Activated CD4-positive, alpha-beta memory T cell treated with anti-CD3 and anti-CD28 coated beads, Interleukin-2, amount 10 ng/mL, durations not matched to agents 7 days and 5 days (primary cell): ENCODE measurements at regions not wholly inside any gene's neighbourhood (a gene's known extent, or its start where the extent isn't known, plus 50 kb on each side); places are given as distances from the start of the nearest gene placed in this dataset.
A peak's percentile ranks its signal among the peaks of the same experiment; 100 is the strongest.

ENCODE experiments used
- CTCF ChIA-PET: fragments of 350-600 bp; sonication (Branson Sonifier 250); formaldehyde crosslinking; loops from one replicate; lab custom pipeline; 2021; ENCODE audit warnings: antibody characterized with exemption, inconsistent platforms; lab: Charles Lee
- POLR2A ChIA-PET: fragments of 350-600 bp; sonication (Branson Sonifier 250); formaldehyde crosslinking; loops from one replicate; lab custom pipeline; 2021; ENCODE audit warnings: antibody characterized with exemption; lab: Charles Lee
- DNase-seq: peaks from one replicate; pipeline ENCODE4 v3.0.0-alpha.2; 2020
- H3K27ac Mint-ChIP-seq: one replicate; pipeline ENCODE4 v1.8.0; 2021; ENCODE audit warnings: mild to moderate bottlenecking, mixed read lengths
- H3K27me3 Mint-ChIP-seq: one replicate; pipeline ENCODE4 v1.8.0; 2021; ENCODE audit warnings: mixed read lengths
- H3K36me3 Mint-ChIP-seq: one replicate; pipeline ENCODE4 v1.8.0; 2021; ENCODE audit warnings: low read depth, mixed read lengths
- H3K4me1 Mint-ChIP-seq: one replicate; pipeline ENCODE4 v1.8.0; 2021; ENCODE audit warnings: mixed read lengths
- H3K4me3 Mint-ChIP-seq: one replicate; pipeline ENCODE4 v1.8.0; 2021; ENCODE audit warnings: mild to moderate bottlenecking, mixed read lengths
- H3K9me3 Mint-ChIP-seq: one replicate; pipeline ENCODE4 v1.8.0; 2021; ENCODE audit warnings: mixed read lengths

DNA sequence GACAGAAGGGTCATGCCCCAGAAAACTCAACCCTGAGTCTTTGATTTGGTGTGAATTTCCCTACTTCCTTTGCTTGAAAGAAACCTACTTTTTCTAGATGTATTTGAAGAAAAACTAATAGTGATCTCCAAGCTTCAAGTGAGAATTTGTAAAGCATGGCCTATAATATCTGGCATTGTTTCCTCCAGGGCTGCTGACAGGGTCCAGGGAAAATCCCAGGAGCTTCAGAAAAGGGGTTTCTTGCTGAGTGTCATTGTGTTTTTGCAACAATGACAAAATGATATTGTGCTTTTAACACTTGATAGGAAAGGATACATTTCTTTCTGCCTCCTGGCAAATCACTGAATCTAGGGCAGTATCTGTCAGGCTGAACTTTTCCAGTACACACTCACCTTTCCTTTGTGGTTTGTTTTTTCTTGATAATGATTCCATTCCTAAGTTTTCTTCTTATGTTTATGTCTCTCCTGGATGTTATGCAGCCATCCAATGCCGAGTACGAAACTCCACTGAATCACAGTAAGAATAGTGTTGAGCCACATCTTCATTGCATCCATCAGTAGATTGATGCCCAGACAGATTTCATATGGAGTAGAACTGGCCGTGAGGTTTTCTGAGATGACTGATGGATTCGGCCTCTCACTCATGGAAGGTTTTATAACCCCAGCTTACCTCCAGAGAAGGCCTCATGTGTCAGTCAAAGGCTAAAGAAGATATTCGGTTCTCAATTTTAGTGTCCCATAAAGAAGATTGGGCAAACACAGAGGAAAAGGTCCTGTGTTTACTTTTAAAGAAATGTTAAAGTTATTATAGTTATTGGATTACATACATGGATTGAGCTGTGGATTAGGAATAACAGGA is 76.9 kb upstream of the STEAP1B start:
- H3K4me3 Mint-ChIP-seq, result no peak overlapping the region
- peaks cover 8% of the 10 kb centered on the region for H3K4me1 Mint-ChIP-seq
- ChIA-PET POLR2A (no interaction called here), CTCF (interaction anchor here (0.7 to 1.4 kb wide), 4 partner anchors 13 to 151 kb away, joined by 3 to 5 read pairs (median 4); no protein-coding TSS in a partner anchor)
- H3K27me3 Mint-ChIP-seq, result peaks cover 60% of the 10 kb centered on the region
- H3K27ac Mint-ChIP-seq, result no peak overlapping the region
- peaks cover 2% of the 10 kb centered on the region for H3K9me3 Mint-ChIP-seq
- H3K36me3 Mint-ChIP-seq, result peaks cover 12% of the 10 kb centered on the region
- no peak for DNase-seq

DNA sequence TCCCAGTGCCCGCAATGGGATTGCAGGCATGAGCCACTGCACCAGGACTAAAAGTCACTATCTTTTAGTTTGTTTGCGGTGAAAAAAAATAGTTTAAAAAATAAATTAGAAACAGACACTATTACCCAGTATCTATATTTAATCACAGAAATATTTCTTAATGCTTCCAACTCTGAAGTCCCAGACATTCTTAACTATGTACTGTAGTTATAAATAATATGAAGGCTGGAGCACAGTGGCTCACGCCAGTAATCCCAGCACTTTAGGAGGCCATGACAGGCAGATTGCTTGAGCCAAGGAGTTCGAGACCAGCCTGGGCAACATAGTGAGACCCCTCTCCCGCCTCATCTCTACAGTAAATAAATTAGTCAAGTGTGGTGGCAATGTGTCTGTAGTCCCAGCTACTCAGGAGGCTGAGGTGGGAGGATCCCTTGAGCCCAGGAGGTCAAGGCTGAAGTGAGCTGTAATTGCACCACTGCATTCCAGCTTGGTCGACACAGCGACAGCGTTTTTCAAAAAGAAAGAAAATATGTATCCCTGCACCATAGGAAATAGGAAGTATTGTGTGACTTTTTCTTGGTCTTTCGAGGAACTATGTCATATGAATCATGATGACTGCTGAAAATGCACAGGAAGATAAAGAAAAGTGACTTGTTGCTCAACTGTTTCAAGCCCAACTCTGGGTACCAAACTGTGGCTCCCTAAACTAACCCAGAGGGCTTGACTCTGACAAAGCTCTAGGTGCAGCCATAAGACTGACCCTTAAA is 74.9 kb upstream of the STEAP1B start:
- ChIA-PET POLR2A (no interaction called here), CTCF (no interaction called here)
- H3K4me1 Mint-ChIP-seq, result peaks cover 6% of the 10 kb centered on the region
- no peak for DNase-seq
- no peak overlapping the region for H3K27ac Mint-ChIP-seq
- no peak overlapping the region for H3K4me3 Mint-ChIP-seq
- H3K27me3 Mint-ChIP-seq, result peaks cover 68% of the 10 kb centered on the region
- peaks cover 2% of the 10 kb centered on the region for H3K9me3 Mint-ChIP-seq
- H3K36me3 Mint-ChIP-seq, result peaks cover 15% of the 10 kb centered on the region

DNA sequence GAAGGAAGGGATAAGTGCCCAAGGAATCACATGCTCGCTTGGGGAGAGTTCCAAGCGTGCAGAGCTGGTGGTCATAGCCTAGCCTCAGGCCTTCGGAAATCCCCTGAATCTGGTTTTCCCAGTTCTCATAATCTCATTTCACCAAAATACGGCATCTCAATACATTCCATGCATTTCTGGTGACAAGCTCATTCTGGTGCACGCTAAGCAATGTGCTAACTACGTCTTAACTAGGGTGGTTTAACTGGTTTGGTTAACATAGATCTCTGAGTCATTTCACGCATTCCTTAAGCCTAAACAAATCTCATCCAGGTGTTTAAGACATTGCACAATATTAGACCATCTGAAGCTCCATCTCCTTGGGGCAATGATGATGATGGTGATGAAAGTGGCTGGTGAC is 72.9 kb upstream of the STEAP1B start:
- H3K27me3 Mint-ChIP-seq, result peaks cover 66% of the 10 kb centered on the region
- CTCF ChIA-PET, result interaction anchor here (1.1 kb wide), 1 partner anchor 13 kb away, joined by 3 read pairs; no protein-coding TSS in a partner anchor

DNA sequence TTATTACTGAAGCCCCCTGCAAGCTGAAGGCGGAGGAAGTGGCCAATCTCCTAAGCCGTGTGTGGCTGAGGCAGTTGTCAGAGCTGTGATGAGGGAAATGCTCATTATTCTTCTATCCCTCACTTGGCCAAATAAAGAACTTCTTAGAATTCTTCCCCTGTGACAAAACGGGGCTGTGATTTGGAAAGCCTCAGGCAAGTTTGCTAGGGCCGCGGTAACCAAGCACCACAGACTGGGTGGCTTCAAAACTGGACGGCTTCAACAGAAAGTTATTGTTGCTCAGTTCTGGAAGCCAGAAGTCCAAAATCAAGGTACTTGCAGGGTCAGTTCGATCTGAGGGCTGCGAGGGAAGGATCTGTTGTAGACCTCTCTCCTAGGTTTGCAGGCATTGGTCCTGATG is 72.3 kb upstream of the STEAP1B start:
- Mint-ChIP-seq H3K27me3 (peaks cover 67% of the 10 kb centered on the region), H3K36me3 (peaks cover 9% of the 10 kb centered on the region), H3K4me3 (no peak overlapping the region), H3K4me1 (peaks cover 10% of the 10 kb centered on the region), H3K9me3 (no peaks in the 10 kb centered on the region), H3K27ac (no peak overlapping the region)
- no peak for DNase-seq
- CTCF ChIA-PET, result no interaction called here
- POLR2A ChIA-PET, result no interaction called here

More for the DNA sequence above, 72.9 kb upstream of the STEAP1B start:
- Mint-ChIP-seq H3K36me3 (peaks cover 9% of the 10 kb centered on the region), H3K27ac (no peak overlapping the region), H3K4me1 (peaks cover 10% of the 10 kb centered on the region), H3K9me3 (no peaks in the 10 kb centered on the region), H3K4me3 (no peak overlapping the region)
- POLR2A ChIA-PET, result no interaction called here
- DNase-seq, result no peak

DNA sequence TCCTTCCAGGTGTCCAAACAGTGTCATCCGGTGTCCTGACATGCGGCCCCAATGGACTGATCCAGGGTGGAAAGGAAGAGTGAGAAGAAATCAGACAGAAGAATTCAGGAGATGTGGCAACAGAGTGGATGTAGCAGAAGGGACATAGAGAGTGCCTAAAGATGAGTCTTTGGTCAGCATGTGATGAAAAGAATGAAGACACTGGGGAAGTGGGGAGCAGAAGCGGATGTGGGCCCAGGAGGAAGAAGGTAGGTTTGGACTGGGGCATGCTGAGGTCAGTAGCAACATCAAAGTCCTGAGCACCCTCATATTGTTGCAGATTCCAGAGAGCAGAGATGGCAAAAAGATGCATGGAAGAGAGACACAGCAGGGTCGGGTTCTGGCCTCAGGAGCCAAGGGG is 71.8 kb upstream of the STEAP1B start:
- no peak for DNase-seq
- H3K4me3 Mint-ChIP-seq, result no peak overlapping the region
- peaks cover 2% of the 10 kb centered on the region for H3K9me3 Mint-ChIP-seq
- ChIA-PET CTCF (interaction anchor here (1.7 kb wide), 1 partner anchor 13 kb away, joined by 5 read pairs; no protein-coding TSS in a partner anchor), POLR2A (no interaction called here)
- H3K4me1 Mint-ChIP-seq, result peaks cover 10% of the 10 kb centered on the region
- peaks cover 12% of the 10 kb centered on the region for H3K36me3 Mint-ChIP-seq
- no peak overlapping the region for H3K27ac Mint-ChIP-seq
- H3K27me3 Mint-ChIP-seq, result peaks cover 66% of the 10 kb centered on the region

DNA sequence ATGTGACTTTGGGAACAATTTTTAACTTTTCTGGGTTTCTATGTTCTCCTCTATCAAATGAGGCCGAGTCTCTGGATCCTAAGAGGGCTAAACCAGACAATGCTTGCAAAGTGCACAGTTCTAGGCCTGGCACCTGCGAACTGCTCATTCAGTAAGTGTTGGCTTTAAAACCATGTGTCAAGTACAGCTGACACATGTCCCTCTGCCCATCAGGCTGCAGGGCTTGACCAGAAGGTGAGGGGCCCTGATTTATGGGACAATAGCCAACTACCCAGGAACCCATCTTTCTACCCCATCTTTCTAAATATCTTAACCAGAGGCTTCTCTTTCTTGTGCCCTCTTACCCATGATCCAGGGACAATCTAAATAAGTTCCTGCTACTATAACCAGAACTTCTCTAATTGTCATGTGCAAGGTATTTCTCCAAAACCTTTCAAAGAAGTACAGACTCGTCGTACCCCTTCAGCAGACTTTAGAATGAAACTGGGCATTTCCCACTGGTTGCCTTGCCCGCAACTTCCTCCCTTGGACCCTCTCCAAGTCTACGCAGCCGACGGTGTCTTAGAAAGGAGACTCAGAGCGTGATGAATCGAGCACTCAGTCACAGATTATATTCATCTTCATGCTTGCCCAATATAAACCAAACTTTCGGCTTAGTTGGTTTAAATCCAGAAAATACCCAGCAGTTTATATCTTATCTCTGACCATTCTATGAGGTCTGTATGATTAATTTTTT is 69.8 kb upstream of the STEAP1B start:
- H3K27me3 Mint-ChIP-seq, result peaks cover 60% of the 10 kb centered on the region
- H3K4me3 Mint-ChIP-seq, result no peak overlapping the region
- DNase-seq, result no peak
- POLR2A ChIA-PET, result no interaction called here
- H3K36me3 Mint-ChIP-seq, result peaks cover 12% of the 10 kb centered on the region
- CTCF ChIA-PET, result interaction anchor here (1.7 kb wide), 1 partner anchor 11 kb away, joined by 5 read pairs; no protein-coding TSS in a partner anchor
- peaks cover 20% of the 10 kb centered on the region for H3K4me1 Mint-ChIP-seq
- H3K27ac Mint-ChIP-seq, result no peak overlapping the region
- peaks cover 2% of the 10 kb centered on the region for H3K9me3 Mint-ChIP-seq

DNA sequence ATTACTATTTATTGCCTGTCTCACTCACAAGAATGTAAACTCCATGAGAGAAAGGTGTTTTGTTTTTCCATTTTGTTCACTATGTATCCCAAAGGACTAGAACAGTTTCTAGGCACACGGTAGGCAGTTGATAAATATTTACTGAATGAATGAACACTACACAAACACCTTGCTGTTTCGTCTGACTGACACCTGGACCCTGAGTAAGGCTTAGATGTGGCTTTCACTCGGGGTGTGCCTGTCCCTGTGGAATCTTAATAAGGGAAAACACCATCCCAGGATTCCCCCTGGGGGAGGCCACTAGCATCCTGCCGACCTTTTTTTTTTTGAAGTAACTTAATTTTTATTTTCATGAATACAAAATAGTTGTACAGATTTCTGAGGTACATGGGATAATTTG is 66.6 kb upstream of the STEAP1B start:
- Mint-ChIP-seq H3K9me3 (peaks cover 2% of the 10 kb centered on the region), H3K36me3 (peaks cover 9% of the 10 kb centered on the region), H3K27ac (no peak overlapping the region), H3K27me3 (peaks cover 52% of the 10 kb centered on the region), H3K4me3 (no peak overlapping the region), H3K4me1 (peaks cover 50% of the 10 kb centered on the region)
- no peak for DNase-seq
- ChIA-PET POLR2A (no interaction called here), CTCF (no interaction called here)

DNA sequence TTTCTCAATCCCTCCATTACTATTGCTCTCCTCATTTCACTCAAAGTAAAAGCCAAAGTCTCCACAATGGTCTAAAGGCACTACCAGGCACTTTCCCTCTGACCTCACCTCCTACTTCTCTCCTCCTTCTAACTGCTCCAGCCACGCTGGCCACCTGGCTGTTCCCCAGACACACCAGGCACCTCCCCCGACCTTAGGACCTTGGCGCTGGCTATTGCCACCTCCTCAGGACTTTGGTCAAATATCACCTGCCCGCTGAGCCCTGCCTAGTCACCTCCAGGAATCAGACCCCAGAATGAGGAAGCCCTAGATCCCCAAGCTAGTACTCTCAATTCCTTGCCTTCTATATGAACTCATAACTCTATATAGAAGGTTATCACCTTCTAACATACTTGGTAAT is 66.2 kb upstream of the STEAP1B start:
- CTCF ChIA-PET, result interaction anchor here (9.4 kb wide), 1 partner anchor 217 kb away, joined by 118 read pairs; no protein-coding TSS in a partner anchor
- Mint-ChIP-seq H3K27me3 (peaks cover 48% of the 10 kb centered on the region), H3K4me3 (no peak overlapping the region), H3K27ac (peak overlapping the region; percentile 64), H3K9me3 (peaks cover 2% of the 10 kb centered on the region), H3K36me3 (peaks cover 8% of the 10 kb centered on the region), H3K4me1 (peaks cover 54% of the 10 kb centered on the region)
- DNase-seq, result no peak
- POLR2A ChIA-PET, result no interaction called here

DNA sequence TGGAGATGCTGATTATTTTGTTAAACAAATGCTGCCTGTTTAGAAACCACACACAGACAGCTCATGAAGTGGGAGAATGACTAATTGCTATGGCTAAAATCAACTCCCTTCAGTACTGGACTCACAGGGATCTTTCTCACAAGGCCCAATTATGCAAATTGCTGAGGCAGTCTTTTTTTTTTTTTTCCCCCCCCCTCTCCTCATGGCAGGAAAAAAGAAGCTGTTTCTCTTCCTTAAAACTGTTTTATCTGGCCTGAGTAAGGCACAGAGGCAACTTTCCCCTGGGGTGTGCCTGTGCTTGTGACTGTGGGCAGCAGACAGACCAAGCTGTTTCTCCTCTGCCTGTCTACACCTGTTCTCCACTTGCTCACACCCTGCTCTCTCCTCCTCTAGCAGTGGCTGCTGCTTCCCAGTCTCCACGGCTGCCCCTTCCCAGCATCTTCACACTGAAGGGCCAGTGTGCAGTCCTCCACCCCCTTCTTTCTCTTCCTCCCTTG is 65.4 kb upstream of the STEAP1B start:
- Mint-ChIP-seq H3K9me3 (peaks cover 2% of the 10 kb centered on the region), H3K27ac (peak overlapping the region; percentile 64), H3K4me3 (peak overlapping the region; percentile 37), H3K4me1 (peaks cover 54% of the 10 kb centered on the region), H3K36me3 (peaks cover 8% of the 10 kb centered on the region), H3K27me3 (peaks cover 41% of the 10 kb centered on the region)
- ChIA-PET POLR2A (interaction anchor here (1.2 to 6.0 kb wide), 3 partner anchors 107 to 161 kb away, joined by 3 to 48 read pairs (median 16); partner anchors contain the start of gene IL6), CTCF (interaction anchor here (0.7 to 11.7 kb wide), 4 partner anchors 62 to 218 kb away, joined by 3 to 379 read pairs (median 106); partner anchors contain the start of gene IL6)
- DNase-seq, result no peak

DNA sequence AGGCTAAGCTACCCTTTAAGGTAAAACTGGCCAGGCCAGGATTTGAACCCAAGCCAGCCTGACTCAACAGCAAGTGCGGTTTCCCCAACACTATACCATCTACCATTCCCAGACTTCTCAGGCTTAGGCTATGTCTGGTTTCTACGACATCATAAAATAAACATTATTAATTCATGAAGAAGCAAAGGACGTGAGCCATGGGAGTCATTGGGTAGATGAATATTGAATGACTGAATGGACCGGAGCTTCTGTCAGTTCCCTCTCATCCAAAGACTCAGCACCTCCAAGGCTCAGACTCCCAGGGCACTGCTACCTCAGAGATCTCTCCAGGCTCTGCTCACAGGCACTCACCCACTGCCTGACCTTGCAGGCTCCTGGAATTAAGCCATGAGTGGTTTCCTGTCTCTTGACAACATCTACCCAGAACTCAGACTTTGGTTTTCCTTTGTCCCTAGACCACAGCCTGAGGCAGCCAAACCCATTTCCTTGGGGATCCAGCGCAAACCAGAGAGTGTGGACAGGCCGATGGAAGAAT is 64.6 kb upstream of the STEAP1B start:
- ChIA-PET POLR2A (interaction anchor here (1.2 to 6.0 kb wide), 7 partner anchors 20 to 259 kb away, joined by 3 to 48 read pairs (median 6); partner anchors contain the start of gene IL6), CTCF (interaction anchor here (1.4 to 11.7 kb wide), 6 partner anchors 12 to 219 kb away, joined by 3 to 379 read pairs (median 49); partner anchors contain the start of gene IL6)
- Mint-ChIP-seq H3K36me3 (peaks cover 8% of the 10 kb centered on the region), H3K27me3 (peaks cover 42% of the 10 kb centered on the region), H3K4me3 (peak overlapping the region; percentile 63), H3K9me3 (peaks cover 2% of the 10 kb centered on the region), H3K27ac (peak overlapping the region; percentile 64), H3K4me1 (peaks cover 59% of the 10 kb centered on the region)
- peak; percentile 32 for DNase-seq

DNA sequence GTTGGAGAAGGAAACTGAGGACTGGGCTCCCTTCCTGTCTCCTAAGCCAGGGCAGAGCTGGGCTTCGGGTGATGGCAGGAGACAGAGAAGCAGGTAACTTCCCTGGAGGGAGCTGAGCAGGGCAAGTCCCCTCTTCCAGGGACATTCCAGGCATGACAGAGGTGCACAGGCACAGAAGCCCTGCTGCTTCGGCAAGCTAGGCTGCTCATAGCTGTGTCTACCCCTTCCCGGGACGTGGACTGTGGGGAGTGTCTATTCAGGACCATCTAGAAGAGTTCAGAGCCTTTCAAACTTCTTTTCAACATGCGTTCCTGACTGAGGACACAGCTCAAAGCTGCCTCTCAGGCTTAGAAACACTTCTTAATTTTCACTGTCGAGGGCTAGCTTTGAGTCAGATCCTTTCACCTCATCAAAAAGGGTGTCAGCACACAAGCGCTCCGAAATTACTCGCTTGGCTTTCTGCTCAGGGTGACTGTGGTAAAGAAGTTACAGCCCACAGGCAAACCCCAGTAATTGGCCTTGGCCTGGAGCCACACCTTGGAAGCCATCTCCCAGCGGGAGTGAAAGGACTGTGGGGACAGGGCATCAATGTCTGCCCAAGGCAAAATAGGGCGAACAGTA is 63.7 kb upstream of the STEAP1B start:
- CTCF ChIA-PET, result interaction anchor here (0.6 to 11.7 kb wide), 12 partner anchors 13 to 537 kb away, joined by 3 to 379 read pairs (median 4); partner anchors contain the start of gene IL6
- H3K9me3 Mint-ChIP-seq, result peaks cover 2% of the 10 kb centered on the region
- peaks cover 57% of the 10 kb centered on the region for H3K4me1 Mint-ChIP-seq
- peak; percentile 61 for DNase-seq
- peak overlapping the region; percentile 64 for H3K27ac Mint-ChIP-seq
- POLR2A ChIA-PET, result interaction anchor here (0.9 to 6.0 kb wide), 10 partner anchors 21 to 259 kb away, joined by 3 to 48 read pairs (median 5); partner anchors contain the start of gene IL6
- peak overlapping the region; percentile 63 for H3K4me3 Mint-ChIP-seq
- H3K27me3 Mint-ChIP-seq, result peaks cover 38% of the 10 kb centered on the region
- H3K36me3 Mint-ChIP-seq, result peaks cover 8% of the 10 kb centered on the region
